A549 (cell line): ENCODE measurements at regions not wholly inside any gene's neighbourhood (a gene's known extent, or its start where the extent isn't known, plus 50 kb on each side); places are given as distances from the start of the nearest gene placed in this dataset.
A peak's percentile ranks its signal among the peaks of the same experiment; 100 is the strongest.

ENCODE experiments used
- ATAC-seq, 2 experiments: fragments of 200-7000 bp in 1 of 2; fragments of >200 bp in 1 of 2; cut with Nextera tagmentation in 1 of 2; cut with Tn5 transposase in 1 of 2; 3 replicates each; pipeline versions ENCODE4 v1.8.0 to v1.9.1; 2018 to 2020; ENCODE audit warnings: mild to moderate bottlenecking in 1 of 2, moderate library complexity in 1 of 2
- CTCF ChIA-PET: fragments of 300-600 bp; sonication (Branson Sonifier 250); formaldehyde crosslinking; extraction: SDS; loops from one replicate; lab custom pipeline; 2021; ENCODE audit warnings: antibody characterized with exemption, inconsistent platforms; lab: Yijun Ruan, JAX
- POLR2A ChIA-PET: fragments of 350-600 bp; formaldehyde crosslinking; extraction: SDS; loops from one replicate; lab custom pipeline; 2021; ENCODE audit warnings: antibody characterized with exemption, inconsistent platforms; lab: Yijun Ruan, JAX
- DNase-seq, 2 experiments: peaks; one replicate each; pipeline versions ENCODE4 v3.0.0 to v3.0.0-alpha.2; 2011 to 2016; ENCODE audit warnings: low read depth in 1 of 2, low spot score in 1 of 2
- FAIRE-seq: peaks from 2 replicates; lab custom pipeline; 2011; peaks lifted over from hg19 to GRCh38; lab: Jason Lieb, UNC
- H3K27ac ChIP-seq, 2 experiments: fragments of >200 bp; sonication (Bioruptor Twin); formaldehyde crosslinking; 3 replicates each; pipeline ENCODE4 v1.5.1; 2016 to 2017
- H3K4me1 ChIP-seq: fragments of >200 bp; sonication (Bioruptor Twin); formaldehyde crosslinking; 3 replicates; pipeline ENCODE4 v1.6.1; 2016
- H3K4me2 ChIP-seq: fragments of >200 bp; sonication (Bioruptor Twin); formaldehyde crosslinking; 3 replicates; pipeline ENCODE4 v1.6.1; 2016
- H3K4me3 ChIP-seq: fragments of >200 bp; sonication (Bioruptor Twin); formaldehyde crosslinking; 3 replicates; pipeline ENCODE4 v1.5.1; 2016
- H3K9me3 ChIP-seq: fragments of >200 bp; sonication (Bioruptor Twin); formaldehyde crosslinking; 3 replicates; pipeline ENCODE4 v1.6.1; 2016
- EHF ChIP-seq: fragments of 250-450 bp; sonication (Bioruptor Pico); IDR thresholded peaks from 2 replicates; pipeline ENCODE4 v1.5.0; 2020; ENCODE audit warnings: mild to moderate bottlenecking
- ESRRA ChIP-seq: fragments of 150-350 bp; IDR thresholded peaks from 2 replicates; pipeline ENCODE4 v1.6.1; 2014; ENCODE audit warnings: mild to moderate bottlenecking, low read length, borderline replicate concordance
- FOSL2 ChIP-seq, 2 experiments: fragments of 450-650 bp in 1 of 2; fragments of >200 bp in 1 of 2; sonication (Bioruptor Twin) in 1 of 2; formaldehyde crosslinking; IDR thresholded peaks; 2 replicates each; pipeline versions ENCODE4 v1.5.0 to v1.6.1; 2016 to 2020; ENCODE audit warnings: mild to moderate bottlenecking in 1 of 2, moderate library complexity in 1 of 2
- HDAC2 ChIP-seq: fragments of 200-600 bp; sonication (generic); IDR thresholded peaks from 2 replicates; pipeline ENCODE4 v1.6.1; 2016
- HOXA7 ChIP-seq: fragments of 250-450 bp; sonication (Bioruptor Pico); IDR thresholded peaks from 2 replicates; pipeline ENCODE4 v1.5.0; 2020; ENCODE audit warnings: mild to moderate bottlenecking, moderate library complexity
- HOXB13 ChIP-seq: fragments of 250-450 bp; sonication (Bioruptor Pico); IDR thresholded peaks from 2 replicates; pipeline ENCODE4 v1.5.0; 2020; ENCODE audit warnings: low read depth, mild to moderate bottlenecking, moderate library complexity
- JUN ChIP-seq, 2 experiments: fragments of >200 bp; sonication (Bioruptor Twin); formaldehyde crosslinking; IDR thresholded peaks; 2 replicates in 1 of 2; 3 replicates in 1 of 2; pipeline ENCODE4 v1.6.1; 2016 to 2017
- MYC ChIP-seq: IDR thresholded peaks from 2 replicates; pipeline ENCODE4 v1.6.1; 2012; ENCODE audit warnings: mild to moderate bottlenecking, inconsistent platforms, low read length, improper control_type of control experiment, borderline replicate concordance
- NR3C1 ChIP-seq: fragments of >200 bp; sonication (Bioruptor Twin); formaldehyde crosslinking; IDR thresholded peaks from 3 replicates; pipeline ENCODE4 v1.6.1; 2017
- PHF8 ChIP-seq: fragments of 200-600 bp; sonication (generic); IDR thresholded peaks from 2 replicates; pipeline ENCODE4 v1.6.1; 2016; ENCODE audit warnings: low read depth, mild to moderate bottlenecking, antibody characterized with exemption, moderate library complexity, borderline replicate concordance
- RCOR1 ChIP-seq: fragments of 150-350 bp; IDR thresholded peaks from 2 replicates; pipeline ENCODE4 v1.6.1; 2014; ENCODE audit warnings: antibody characterized with exemption, low read length, low read depth
- RNF2 ChIP-seq: fragments of 200-600 bp; sonication (generic); IDR thresholded peaks from 2 replicates; pipeline ENCODE4 v1.6.1; 2016; ENCODE audit warnings: low read depth, mild to moderate bottlenecking, antibody characterized with exemption, moderate library complexity, borderline replicate concordance
- TFCP2L1 ChIP-seq: fragments of 250-450 bp; sonication (Bioruptor Pico); IDR thresholded peaks from 2 replicates; pipeline ENCODE4 v1.5.0; 2021; ENCODE audit warnings: mild to moderate bottlenecking
- TP53 ChIP-seq: fragments of 250-450 bp; sonication (Bioruptor Pico); IDR thresholded peaks from 2 replicates; pipeline ENCODE4 v1.5.0; 2021; ENCODE audit warnings: mild to moderate bottlenecking, moderate library complexity
- ZNF302 ChIP-seq: fragments of 250-450 bp; sonication (Bioruptor Pico); IDR thresholded peaks from 2 replicates; pipeline ENCODE4 v1.9.0; 2021; ENCODE audit warnings: inconsistent platforms, mild to moderate bottlenecking, moderate library complexity
- WGBS: methylation state at CpG from one replicate; pipeline ENCODE4 v1.1.6; 2017; ENCODE audit errors: missing lambda C conversion rate; 5-methylcytosine and 5-hydroxymethylcytosine counted together
- TF ChIP-seq, protein P1 (sequence below): fragments of 150-350 bp; IDR thresholded peaks from 2 replicates; pipeline ENCODE4 v1.6.1; 2014; ENCODE audit warnings: low read depth, mild to moderate bottlenecking, low read length
- TF ChIP-seq, protein P2 (sequence below): fragments of 450-650 bp; IDR thresholded peaks from 2 replicates; pipeline ENCODE4 v1.6.1; 2014; ENCODE audit warnings: antibody characterized with exemption
- TF ChIP-seq, protein P3 (sequence below): IDR thresholded peaks from 2 replicates; pipeline ENCODE4 v1.6.1; 2012
- TF ChIP-seq, protein P4 (sequence below): fragments of >200 bp; sonication (Bioruptor Twin); formaldehyde crosslinking; IDR thresholded peaks from 3 replicates; pipeline ENCODE4 v1.5.1; 2016
- TF ChIP-seq, protein P5 (sequence below): fragments of 250-450 bp; sonication (Bioruptor Pico); IDR thresholded peaks from 2 replicates; pipeline ENCODE4 v1.5.0; 2021; ENCODE audit warnings: mild to moderate bottlenecking, moderate library complexity, borderline replicate concordance
- TF ChIP-seq, protein P6 (sequence below): fragments of 200-600 bp; sonication (generic); IDR thresholded peaks from 2 replicates; pipeline ENCODE4 v1.6.1; 2016; ENCODE audit warnings: antibody characterized with exemption, mild to moderate bottlenecking, moderate library complexity

DNA sequence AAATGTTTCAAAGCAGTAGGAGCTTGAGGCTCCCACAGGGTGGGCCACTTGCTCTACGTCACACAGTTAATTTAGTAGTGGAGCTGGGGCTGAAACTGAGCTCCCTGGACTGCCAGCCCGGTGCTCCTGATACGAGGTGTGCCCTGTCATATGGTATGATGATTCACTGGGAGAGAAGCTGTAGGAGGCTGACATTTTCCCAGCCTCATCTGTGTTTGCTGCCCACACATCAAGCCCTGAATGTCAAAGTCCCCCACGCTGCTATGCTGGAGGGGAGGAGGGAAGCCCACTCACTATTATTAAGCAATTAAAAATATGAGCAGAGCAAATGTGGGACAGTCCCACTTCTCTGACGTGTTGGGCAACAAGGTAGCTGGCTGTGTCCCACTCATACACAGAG, 81.2 kb upstream of the SORCS3 start:
- H3K27ac ChIP-seq, result no peak overlapping the region
- DNase-seq (no peak), ATAC-seq (peak in 1 of 2 experiments; percentile 43; a peak in 1 of 6 replicates), FAIRE-seq (no peak)
- WGBS, result 2% methylated on average over 4 of the region's 5 CpGs
- ChIA-PET CTCF (interaction anchor here (1.0 to 1.6 kb wide), 2 partner anchors 9 to 11 kb away, joined by 3 to 4 read pairs; no protein-coding TSS in a partner anchor), POLR2A (no interaction called here)
- no peak overlapping the region for H3K4me3 ChIP-seq
- H3K4me1 ChIP-seq, result no peaks in the 10 kb centered on the region
- no peaks in the 10 kb centered on the region for H3K9me3 ChIP-seq
- no peak overlapping the region for H3K4me2 ChIP-seq
- TF ChIP-seq, protein P1, sequence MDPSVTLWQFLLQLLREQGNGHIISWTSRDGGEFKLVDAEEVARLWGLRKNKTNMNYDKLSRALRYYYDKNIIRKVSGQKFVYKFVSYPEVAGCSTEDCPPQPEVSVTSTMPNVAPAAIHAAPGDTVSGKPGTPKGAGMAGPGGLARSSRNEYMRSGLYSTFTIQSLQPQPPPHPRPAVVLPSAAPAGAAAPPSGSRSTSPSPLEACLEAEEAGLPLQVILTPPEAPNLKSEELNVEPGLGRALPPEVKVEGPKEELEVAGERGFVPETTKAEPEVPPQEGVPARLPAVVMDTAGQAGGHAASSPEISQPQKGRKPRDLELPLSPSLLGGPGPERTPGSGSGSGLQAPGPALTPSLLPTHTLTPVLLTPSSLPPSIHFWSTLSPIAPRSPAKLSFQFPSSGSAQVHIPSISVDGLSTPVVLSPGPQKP, result no peak
- TF ChIP-seq ZNF302 (CRISPR knock-in tag), result no peak
- TF ChIP-seq, protein P2, sequence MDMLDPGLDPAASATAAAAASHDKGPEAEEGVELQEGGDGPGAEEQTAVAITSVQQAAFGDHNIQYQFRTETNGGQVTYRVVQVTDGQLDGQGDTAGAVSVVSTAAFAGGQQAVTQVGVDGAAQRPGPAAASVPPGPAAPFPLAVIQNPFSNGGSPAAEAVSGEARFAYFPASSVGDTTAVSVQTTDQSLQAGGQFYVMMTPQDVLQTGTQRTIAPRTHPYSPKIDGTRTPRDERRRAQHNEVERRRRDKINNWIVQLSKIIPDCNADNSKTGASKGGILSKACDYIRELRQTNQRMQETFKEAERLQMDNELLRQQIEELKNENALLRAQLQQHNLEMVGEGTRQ, result no peak
- TF ChIP-seq EHF (CRISPR knock-in tag), result no peak
- TF ChIP-seq TP53 (CRISPR knock-in tag), result no peak
- TF ChIP-seq FOSL2 (IDR thresholded peaks at IDR 0.05), result no peak
- no peak for TF ChIP-seq FOSL2 (CRISPR knock-in tag; IDR thresholded peaks at IDR 0.05)
- no peak for TF ChIP-seq ESRRA
- TF ChIP-seq, protein P3, sequence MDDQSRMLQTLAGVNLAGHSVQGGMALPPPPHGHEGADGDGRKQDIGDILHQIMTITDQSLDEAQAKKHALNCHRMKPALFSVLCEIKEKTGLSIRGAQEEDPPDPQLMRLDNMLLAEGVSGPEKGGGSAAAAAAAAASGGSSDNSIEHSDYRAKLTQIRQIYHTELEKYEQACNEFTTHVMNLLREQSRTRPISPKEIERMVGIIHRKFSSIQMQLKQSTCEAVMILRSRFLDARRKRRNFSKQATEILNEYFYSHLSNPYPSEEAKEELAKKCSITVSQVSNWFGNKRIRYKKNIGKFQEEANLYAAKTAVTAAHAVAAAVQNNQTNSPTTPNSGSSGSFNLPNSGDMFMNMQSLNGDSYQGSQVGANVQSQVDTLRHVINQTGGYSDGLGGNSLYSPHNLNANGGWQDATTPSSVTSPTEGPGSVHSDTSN, result no peak
- TF ChIP-seq HOXB13 (CRISPR knock-in tag), result no peak
- TF ChIP-seq HOXA7 (CRISPR knock-in tag), result no peak
- TF ChIP-seq, protein P4, sequence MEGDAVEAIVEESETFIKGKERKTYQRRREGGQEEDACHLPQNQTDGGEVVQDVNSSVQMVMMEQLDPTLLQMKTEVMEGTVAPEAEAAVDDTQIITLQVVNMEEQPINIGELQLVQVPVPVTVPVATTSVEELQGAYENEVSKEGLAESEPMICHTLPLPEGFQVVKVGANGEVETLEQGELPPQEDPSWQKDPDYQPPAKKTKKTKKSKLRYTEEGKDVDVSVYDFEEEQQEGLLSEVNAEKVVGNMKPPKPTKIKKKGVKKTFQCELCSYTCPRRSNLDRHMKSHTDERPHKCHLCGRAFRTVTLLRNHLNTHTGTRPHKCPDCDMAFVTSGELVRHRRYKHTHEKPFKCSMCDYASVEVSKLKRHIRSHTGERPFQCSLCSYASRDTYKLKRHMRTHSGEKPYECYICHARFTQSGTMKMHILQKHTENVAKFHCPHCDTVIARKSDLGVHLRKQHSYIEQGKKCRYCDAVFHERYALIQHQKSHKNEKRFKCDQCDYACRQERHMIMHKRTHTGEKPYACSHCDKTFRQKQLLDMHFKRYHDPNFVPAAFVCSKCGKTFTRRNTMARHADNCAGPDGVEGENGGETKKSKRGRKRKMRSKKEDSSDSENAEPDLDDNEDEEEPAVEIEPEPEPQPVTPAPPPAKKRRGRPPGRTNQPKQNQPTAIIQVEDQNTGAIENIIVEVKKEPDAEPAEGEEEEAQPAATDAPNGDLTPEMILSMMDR, result no peak
- TF ChIP-seq TFCP2L1, result no peak
- TF ChIP-seq PHF8, result no peak
- TF ChIP-seq HDAC2, result no peak
- no peak for TF ChIP-seq NR3C1
- TF ChIP-seq, protein P5, sequence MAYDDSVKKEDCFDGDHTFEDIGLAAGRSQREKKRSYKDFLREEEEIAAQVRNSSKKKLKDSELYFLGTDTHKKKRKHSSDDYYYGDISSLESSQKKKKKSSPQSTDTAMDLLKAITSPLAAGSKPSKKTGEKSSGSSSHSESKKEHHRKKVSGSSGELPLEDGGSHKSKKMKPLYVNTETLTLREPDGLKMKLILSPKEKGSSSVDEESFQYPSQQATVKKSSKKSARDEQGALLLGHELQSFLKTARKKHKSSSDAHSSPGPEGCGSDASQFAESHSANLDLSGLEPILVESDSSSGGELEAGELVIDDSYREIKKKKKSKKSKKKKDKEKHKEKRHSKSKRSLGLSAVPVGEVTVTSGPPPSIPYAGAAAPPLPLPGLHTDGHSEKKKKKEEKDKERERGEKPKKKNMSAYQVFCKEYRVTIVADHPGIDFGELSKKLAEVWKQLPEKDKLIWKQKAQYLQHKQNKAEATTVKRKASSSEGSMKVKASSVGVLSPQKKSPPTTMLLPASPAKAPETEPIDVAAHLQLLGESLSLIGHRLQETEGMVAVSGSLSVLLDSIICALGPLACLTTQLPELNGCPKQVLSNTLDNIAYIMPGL (CRISPR knock-in tag), result no peak
- no peak for TF ChIP-seq MYC
- TF ChIP-seq JUN (IDR thresholded peaks at IDR 0.05), result no peak
- no peak for TF ChIP-seq RNF2
- TF ChIP-seq RCOR1, result no peak

DNA sequence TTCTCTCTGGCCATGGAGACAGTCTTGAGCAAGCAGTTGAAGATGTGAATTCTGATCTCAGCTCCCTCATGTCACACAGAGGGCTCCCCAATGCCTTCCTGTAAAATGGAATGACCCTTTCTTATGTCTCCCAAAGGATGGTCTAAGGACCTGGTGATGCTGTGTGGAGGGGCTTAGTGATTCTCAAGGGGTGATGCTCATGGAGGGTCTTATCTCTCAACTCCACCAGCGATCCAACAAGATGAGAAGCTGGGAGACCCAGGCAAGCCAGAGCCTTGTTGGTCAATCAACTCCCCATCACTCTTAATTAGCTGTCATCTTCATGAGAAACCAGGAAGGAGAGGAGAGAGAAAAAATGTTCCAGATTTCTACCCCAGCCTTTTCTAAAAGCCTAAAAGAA, 78.0 kb upstream of the SORCS3 start:
- CTCF ChIA-PET, result interaction anchor here (0.6 to 2.9 kb wide), 2 partner anchors 17 to 231 kb away, joined by 3 to 9 read pairs; no protein-coding TSS in a partner anchor
- TF ChIP-seq, protein P6, sequence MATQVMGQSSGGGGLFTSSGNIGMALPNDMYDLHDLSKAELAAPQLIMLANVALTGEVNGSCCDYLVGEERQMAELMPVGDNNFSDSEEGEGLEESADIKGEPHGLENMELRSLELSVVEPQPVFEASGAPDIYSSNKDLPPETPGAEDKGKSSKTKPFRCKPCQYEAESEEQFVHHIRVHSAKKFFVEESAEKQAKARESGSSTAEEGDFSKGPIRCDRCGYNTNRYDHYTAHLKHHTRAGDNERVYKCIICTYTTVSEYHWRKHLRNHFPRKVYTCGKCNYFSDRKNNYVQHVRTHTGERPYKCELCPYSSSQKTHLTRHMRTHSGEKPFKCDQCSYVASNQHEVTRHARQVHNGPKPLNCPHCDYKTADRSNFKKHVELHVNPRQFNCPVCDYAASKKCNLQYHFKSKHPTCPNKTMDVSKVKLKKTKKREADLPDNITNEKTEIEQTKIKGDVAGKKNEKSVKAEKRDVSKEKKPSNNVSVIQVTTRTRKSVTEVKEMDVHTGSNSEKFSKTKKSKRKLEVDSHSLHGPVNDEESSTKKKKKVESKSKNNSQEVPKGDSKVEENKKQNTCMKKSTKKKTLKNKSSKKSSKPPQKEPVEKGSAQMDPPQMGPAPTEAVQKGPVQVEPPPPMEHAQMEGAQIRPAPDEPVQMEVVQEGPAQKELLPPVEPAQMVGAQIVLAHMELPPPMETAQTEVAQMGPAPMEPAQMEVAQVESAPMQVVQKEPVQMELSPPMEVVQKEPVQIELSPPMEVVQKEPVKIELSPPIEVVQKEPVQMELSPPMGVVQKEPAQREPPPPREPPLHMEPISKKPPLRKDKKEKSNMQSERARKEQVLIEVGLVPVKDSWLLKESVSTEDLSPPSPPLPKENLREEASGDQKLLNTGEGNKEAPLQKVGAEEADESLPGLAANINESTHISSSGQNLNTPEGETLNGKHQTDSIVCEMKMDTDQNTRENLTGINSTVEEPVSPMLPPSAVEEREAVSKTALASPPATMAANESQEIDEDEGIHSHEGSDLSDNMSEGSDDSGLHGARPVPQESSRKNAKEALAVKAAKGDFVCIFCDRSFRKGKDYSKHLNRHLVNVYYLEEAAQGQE, result no peak
- TF ChIP-seq, all 56 proteins: peak for 0
- no peaks in the 10 kb centered on the region for H3K9me3 ChIP-seq
- FAIRE-seq (no peak), DNase-seq (no peak), ATAC-seq (no peak)
- POLR2A ChIA-PET, result no interaction called here
- WGBS, result 7% methylated on average over 1 of the region's 1 CpG
- no peaks in the 10 kb centered on the region for H3K4me1 ChIP-seq
- no peak overlapping the region for H3K27ac ChIP-seq
- H3K4me2 ChIP-seq, result no peak overlapping the region
- no peak overlapping the region for H3K4me3 ChIP-seq
